ENCODE measurements at regions not wholly inside any gene's neighbourhood (a gene's known extent, or its start where the extent isn't known, plus 50 kb on each side); places are given as distances from the start of the nearest gene placed in this dataset.

GRCh38 chr21:43277481-43278351, 108.9 kb downstream of the CRYAA start:
- DNase-seq, result no peak

- DNase-seq, result no peak
These were observed 108.0 kb downstream of the CRYAA start for GRCh38 chr21:43276811-43277210.

- no peak for DNase-seq
These were observed 106.8 kb downstream of the CRYAA start for GRCh38 chr21:43275421-43276211.

GRCh38 chr21:43274946-43275310, 106.1 kb downstream of the CRYAA start:
- DNase-seq, result no peak

- DNase-seq, result no peak
These were observed 105.5 kb downstream of the CRYAA start for GRCh38 chr21:43274022-43274945.

GRCh38 chr21:43273708-43274021, 104.9 kb downstream of the CRYAA start:
- DNase-seq, result no peak

GRCh38 chr21:43273016-43273707, 104.4 kb downstream of the CRYAA start:
- no peak for DNase-seq

GRCh38 chr21:43272591-43272990, 103.8 kb downstream of the CRYAA start:
- no peak for DNase-seq

GRCh38 chr21:43271452-43272020, 102.7 kb downstream of the CRYAA start:
- no peak for DNase-seq

- no peak for DNase-seq
These were observed 102.0 kb downstream of the CRYAA start for GRCh38 chr21:43270800-43271301.

GRCh38 chr21:43269957-43270705, 101.3 kb downstream of the CRYAA start:
- no peak for DNase-seq

- DNase-seq, result no peak
These were observed 100.6 kb downstream of the CRYAA start for GRCh38 chr21:43269440-43269839.

GRCh38 chr21:43268804-43269186, 100.0 kb downstream of the CRYAA start:
- DNase-seq, result no peak

- DNase-seq, result no peak
These were observed 99.4 kb downstream of the CRYAA start for GRCh38 chr21:43268086-43268803.

- no peak for DNase-seq
These were observed 98.7 kb downstream of the CRYAA start for GRCh38 chr21:43267391-43268085.

- DNase-seq, result no peak
These were observed 97.7 kb downstream of the CRYAA start for GRCh38 chr21:43266534-43266933.

- DNase-seq, result no peak
These were observed 93.6 kb downstream of the CRYAA start for GRCh38 chr21:43262427-43262826.

Data from anterior cingulate cortex (tissue), 58 donors.